MM.1S (cell line): ENCODE measurements at regions not wholly inside any gene's neighbourhood (a gene's known extent, or its start where the extent isn't known, plus 50 kb on each side); places are given as distances from the start of the nearest gene placed in this dataset.

Experiments
- DNase-seq: peaks from one replicate; pipeline ENCODE4 v3.0.0-alpha.2; 2015
- H2AFZ ChIP-seq: fragments of 300-600 bp; sonication (generic); 2 replicates; pipeline ENCODE4 v1.6.0; 2016; ENCODE audit warnings: antibody characterized with exemption, low read length
- H3F3A ChIP-seq: fragments of 300-600 bp; sonication (generic); 2 replicates; pipeline ENCODE4 v1.6.1; 2016; ENCODE audit warnings: mild to moderate bottlenecking, antibody characterized with exemption, low read length, moderate library complexity, mixed read lengths; ENCODE audit not compliant: insufficient read depth
- H3K27ac ChIP-seq: fragments of 300-600 bp; sonication (generic); 2 replicates; pipeline ENCODE4 v1.5.1; 2016; ENCODE audit warnings: mild to moderate bottlenecking, low read length
- H3K27me3 ChIP-seq: fragments of 300-600 bp; sonication (generic); replicated peaks from 2 replicates; pipeline ENCODE4 v1.6.0; 2016; ENCODE audit warnings: low read length; ENCODE audit not compliant: insufficient read depth
- H3K36me3 ChIP-seq: fragments of 300-600 bp; sonication (generic); replicated peaks from 2 replicates; pipeline ENCODE4 v1.6.1; 2016; ENCODE audit warnings: mild to moderate bottlenecking, low read length, mixed read lengths; ENCODE audit not compliant: insufficient read depth
- H3K4me1 ChIP-seq: fragments of 300-600 bp; sonication (generic); 2 replicates; pipeline ENCODE4 v1.6.1; 2016; ENCODE audit warnings: low read length, mixed read lengths
- H3K4me2 ChIP-seq: fragments of 300-600 bp; sonication (generic); 2 replicates; pipeline ENCODE4 v1.6.0; 2016; ENCODE audit warnings: low read depth, low read length
- H3K4me3 ChIP-seq: fragments of 300-600 bp; sonication (generic); 2 replicates; pipeline ENCODE4 v1.5.1; 2016; ENCODE audit warnings: low read length, mixed read lengths
- H3K79me2 ChIP-seq: fragments of 300-600 bp; sonication (generic); 2 replicates; pipeline ENCODE4 v1.6.1; 2016; ENCODE audit warnings: mixed run types, low read length, mixed read lengths
- H3K9ac ChIP-seq: fragments of 300-600 bp; sonication (generic); 2 replicates; pipeline ENCODE4 v1.6.1; 2016; ENCODE audit warnings: low read length, mixed read lengths
- H3K9me2 ChIP-seq: fragments of 300-600 bp; sonication (generic); replicated peaks from 2 replicates; pipeline ENCODE4 v1.6.1; 2016; ENCODE audit warnings: mild to moderate bottlenecking, low read length, mixed read lengths; ENCODE audit not compliant: insufficient read depth
- H3K9me3 ChIP-seq: fragments of 300-600 bp; sonication (generic); replicated peaks from 2 replicates; pipeline ENCODE4 v1.6.1; 2016; ENCODE audit warnings: mild to moderate bottlenecking, low read length, mixed read lengths; ENCODE audit not compliant: insufficient read depth
- H4K20me1 ChIP-seq: fragments of 300-600 bp; sonication (generic); 2 replicates; pipeline ENCODE4 v1.6.1; 2016; ENCODE audit warnings: mild to moderate bottlenecking, low read length, moderate library complexity, mixed read lengths; ENCODE audit not compliant: insufficient read depth
- EZH2 ChIP-seq: fragments of 300-600 bp; sonication (generic); optimal IDR thresholded peaks from 2 replicates; pipeline ENCODE3; 2017; ENCODE audit warnings: low read depth, mild to moderate bottlenecking, antibody characterized with exemption, low read length, mixed read lengths
- EZH2phosphoT487 ChIP-seq: fragments of 300-600 bp; sonication (generic); IDR thresholded peaks from 2 replicates; pipeline ENCODE4 v1.6.1; 2018; ENCODE audit warnings: antibody characterized with exemption, low read length
- TF ChIP-seq, protein P1 (sequence below): fragments of 300-600 bp; sonication (generic); IDR thresholded peaks from 2 replicates; pipeline ENCODE4 v1.5.1; 2016; ENCODE audit warnings: antibody characterized with exemption, low read length, mixed read lengths

DNA sequence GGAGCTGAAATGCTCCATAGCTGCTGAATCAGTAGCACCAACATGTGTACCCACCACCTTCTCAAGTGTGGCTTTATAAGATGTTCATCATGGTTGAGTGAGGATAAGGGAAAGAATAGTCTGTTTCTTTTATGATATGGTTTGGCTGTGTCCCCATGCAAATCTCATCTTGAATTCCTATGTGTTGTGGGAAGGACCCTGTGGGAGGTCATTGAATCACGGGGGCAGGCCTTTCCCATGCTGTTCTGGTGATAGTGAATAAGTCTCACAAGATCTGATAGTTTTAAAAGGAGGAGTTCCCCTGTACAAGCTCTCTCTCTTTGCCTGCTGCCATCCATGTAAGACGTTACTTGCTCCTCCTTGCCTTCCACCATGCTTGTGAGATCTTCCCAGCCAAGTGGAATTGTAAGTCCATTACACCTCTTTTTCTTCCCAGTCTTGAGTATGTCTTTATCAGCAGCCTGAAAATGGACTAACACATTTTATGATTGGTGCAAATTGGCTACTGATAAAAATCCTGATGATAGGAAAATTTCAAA, 799.9 kb downstream of the TNS3 start:
- DNase-seq: no peak
- H3K36me3 ChIP-seq: no peaks in the 10 kb centered on the region
- H3K4me1 ChIP-seq: no peaks in the 10 kb centered on the region
- H3K9me2 ChIP-seq: no peaks in the 10 kb centered on the region
- H2AFZ ChIP-seq: no peak overlapping the region
- no peaks in the 10 kb centered on the region for H3K9me3 ChIP-seq
- H4K20me1 ChIP-seq: no peaks in the 10 kb centered on the region
- TF ChIP-seq EZH2: no peak
- TF ChIP-seq EZH2phosphoT487: no peak
- TF ChIP-seq, protein P1, sequence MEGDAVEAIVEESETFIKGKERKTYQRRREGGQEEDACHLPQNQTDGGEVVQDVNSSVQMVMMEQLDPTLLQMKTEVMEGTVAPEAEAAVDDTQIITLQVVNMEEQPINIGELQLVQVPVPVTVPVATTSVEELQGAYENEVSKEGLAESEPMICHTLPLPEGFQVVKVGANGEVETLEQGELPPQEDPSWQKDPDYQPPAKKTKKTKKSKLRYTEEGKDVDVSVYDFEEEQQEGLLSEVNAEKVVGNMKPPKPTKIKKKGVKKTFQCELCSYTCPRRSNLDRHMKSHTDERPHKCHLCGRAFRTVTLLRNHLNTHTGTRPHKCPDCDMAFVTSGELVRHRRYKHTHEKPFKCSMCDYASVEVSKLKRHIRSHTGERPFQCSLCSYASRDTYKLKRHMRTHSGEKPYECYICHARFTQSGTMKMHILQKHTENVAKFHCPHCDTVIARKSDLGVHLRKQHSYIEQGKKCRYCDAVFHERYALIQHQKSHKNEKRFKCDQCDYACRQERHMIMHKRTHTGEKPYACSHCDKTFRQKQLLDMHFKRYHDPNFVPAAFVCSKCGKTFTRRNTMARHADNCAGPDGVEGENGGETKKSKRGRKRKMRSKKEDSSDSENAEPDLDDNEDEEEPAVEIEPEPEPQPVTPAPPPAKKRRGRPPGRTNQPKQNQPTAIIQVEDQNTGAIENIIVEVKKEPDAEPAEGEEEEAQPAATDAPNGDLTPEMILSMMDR: no peak
- H3K9ac ChIP-seq: no peak overlapping the region
- H3K4me2 ChIP-seq: no peak overlapping the region
- no peaks in the 10 kb centered on the region for H3K27me3 ChIP-seq
- no peak overlapping the region for H3K27ac ChIP-seq
- H3K4me3 ChIP-seq: no peak overlapping the region
- no peaks in the 10 kb centered on the region for H3K79me2 ChIP-seq
- H3F3A ChIP-seq: no peaks in the 10 kb centered on the region

DNA sequence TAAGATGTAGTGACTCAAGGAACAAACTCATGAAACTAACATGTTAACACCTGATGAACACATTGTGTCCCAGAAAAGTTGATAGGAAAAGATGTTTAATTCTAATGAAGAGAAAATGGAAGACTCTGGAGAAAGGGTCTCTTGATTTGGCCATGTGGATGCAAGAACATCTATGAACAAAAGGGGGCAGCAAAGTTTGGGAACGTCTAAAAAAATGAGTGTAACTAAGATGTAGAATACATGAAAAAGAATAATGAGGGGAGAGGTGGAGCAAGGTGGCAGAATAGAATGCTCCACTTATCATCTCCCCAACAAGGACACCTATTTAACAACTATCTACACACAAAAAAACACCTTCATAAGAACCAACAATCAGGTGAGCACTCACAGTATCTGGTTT, 805.1 kb downstream of the TNS3 start:
- Histone ChIP-seq H4K20me1 (no peaks in the 10 kb centered on the region), H3K9ac (no peak overlapping the region), H3K4me1 (no peaks in the 10 kb centered on the region), H3K9me3 (no peaks in the 10 kb centered on the region), H3K36me3 (no peaks in the 10 kb centered on the region), H3K4me3 (no peak overlapping the region), H3F3A (no peaks in the 10 kb centered on the region), H3K4me2 (no peak overlapping the region), H3K27me3 (no peaks in the 10 kb centered on the region), H3K27ac (no peak overlapping the region), H3K79me2 (no peaks in the 10 kb centered on the region), H2AFZ (no peak overlapping the region), H3K9me2 (no peaks in the 10 kb centered on the region)
- DNase-seq: peak; percentile 26
- no peak for TF ChIP-seq EZH2
- no peak for TF ChIP-seq EZH2phosphoT487
- TF ChIP-seq, protein P1: peak; percentile 42

DNA sequence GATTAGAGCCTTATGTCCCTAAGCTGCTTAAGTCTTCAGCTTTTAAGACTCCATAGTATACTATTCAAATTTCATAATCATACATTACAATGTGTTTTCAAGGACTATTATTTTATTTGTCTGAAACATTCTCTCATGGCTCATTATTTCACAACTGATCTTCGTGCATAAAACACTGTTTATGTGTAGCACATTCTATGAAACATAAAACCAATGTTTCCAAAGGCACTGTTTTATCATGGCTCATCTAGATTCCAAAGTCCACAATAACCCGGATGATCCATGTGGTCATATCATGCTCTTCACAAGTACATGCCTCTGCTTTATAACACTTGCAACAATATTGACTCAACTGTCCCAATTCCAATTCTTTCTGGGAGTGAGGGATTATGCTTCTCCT, 806.1 kb downstream of the TNS3 start:
- Histone ChIP-seq H2AFZ (no peak overlapping the region), H3K27ac (no peak overlapping the region), H3F3A (no peaks in the 10 kb centered on the region), H3K4me1 (no peaks in the 10 kb centered on the region), H3K27me3 (no peaks in the 10 kb centered on the region), H3K9me2 (no peaks in the 10 kb centered on the region), H3K36me3 (no peaks in the 10 kb centered on the region), H3K4me3 (no peak overlapping the region), H3K9ac (no peak overlapping the region), H3K79me2 (no peaks in the 10 kb centered on the region), H3K4me2 (no peak overlapping the region), H3K9me3 (no peaks in the 10 kb centered on the region), H4K20me1 (no peaks in the 10 kb centered on the region)
- TF ChIP-seq, protein P1: no peak
- TF ChIP-seq EZH2: no peak
- DNase-seq: no peak
